Gastroesophageal sphincter (tissue), 4 donors: ENCODE measurements at regions not wholly inside any gene's neighbourhood (a gene's known extent, or its start where the extent isn't known, plus 50 kb on each side); places are given as distances from the start of the nearest gene placed in this dataset.

ENCODE experiments used
- ATAC-seq: fragments of 150-250 bp; one replicate; pipeline ENCODE4 v1.9.1; 2016; ENCODE audit warnings: mild to moderate bottlenecking, moderate library complexity
- H3K27ac ChIP-seq, 4 donors: fragments of 200-600 bp; sonication (generic) in 3 of 4; 1 replicate in 3 of 4; 2 replicates in 1 of 4; pipeline ENCODE4 v1.5.1; 2016 to 2019
- H3K27me3 ChIP-seq: fragments of 200-600 bp; sonication (generic); one replicate; pipeline ENCODE4 v1.5.1; 2019
- H3K36me3 ChIP-seq, 2 donors: fragments of 200-600 bp; sonication (generic); one replicate each; pipeline ENCODE4 v1.5.1; 2019; ENCODE audit warnings: control low read depth in 1 of 2
- H3K4me1 ChIP-seq, 3 donors: fragments of 200-600 bp; sonication (generic); 1 replicate in 2 of 3; 2 replicates in 1 of 3; pipeline ENCODE4 v1.5.1; 2016 to 2019; ENCODE audit warnings: control low read depth in 2 of 3
- H3K4me3 ChIP-seq, 2 donors: fragments of 200-600 bp; sonication (generic); one replicate each; pipeline ENCODE4 v1.5.1; 2019; ENCODE audit warnings: mild to moderate bottlenecking in 1 of 2, moderate library complexity in 1 of 2
- H3K9me3 ChIP-seq, 3 donors: fragments of 200-600 bp; sonication (generic); one replicate each; pipeline ENCODE4 v1.5.1; 2017 to 2019; ENCODE audit warnings: control low read depth in 2 of 3
- CTCF ChIP-seq, 4 experiments: fragments of 200-600 bp in 2 of 4; fragments of 450-650 bp in 2 of 4; sonication (generic) in 1 of 4; IDR thresholded peaks; one replicate each; pipeline ENCODE4 v1.5.1; 2017 to 2019; ENCODE audit warnings: antibody characterized with exemption in 4 of 4, mild to moderate bottlenecking in 2 of 4, moderate library complexity in 2 of 4
- EP300 ChIP-seq: sonication (generic); formaldehyde crosslinking; IDR thresholded peaks from one replicate; pipeline ENCODE4 v1.6.1; 2017; ENCODE audit warnings: antibody characterized with exemption, mild to moderate bottlenecking
- POLR2A ChIP-seq, 2 donors: fragments of 450-650 bp; IDR thresholded peaks; one replicate each; pipeline ENCODE4 v1.6.1; 2017; ENCODE audit warnings: antibody characterized with exemption in 2 of 2, mild to moderate bottlenecking in 2 of 2, moderate library complexity in 1 of 2
- POLR2AphosphoS5 ChIP-seq: sonication (generic); formaldehyde crosslinking; IDR thresholded peaks from one replicate; pipeline ENCODE4 v1.6.1; 2017; ENCODE audit warnings: antibody characterized with exemption
- WGBS, 2 donors: methylation state at CpG; one replicate each; pipeline ENCODE4 v1.1.5; 2018; ENCODE audit warnings: low coverage in 1 of 2; 5-methylcytosine and 5-hydroxymethylcytosine counted together

- TF ChIP-seq EP300 (no peak), POLR2A (IDR thresholded peaks at IDR 0.05) (no peak), CTCF (IDR thresholded peaks at IDR 0.05) (no peak), POLR2AphosphoS5 (no peak)
- no peak for ATAC-seq
- WGBS, 2 donors: 44 to 47% methylated on average over 2 of the region's 2 CpGs
- Histone ChIP-seq H3K4me3 (no peak overlapping the region), H3K4me1 (no peaks in the 10 kb centered on the region), H3K27ac (no peak overlapping the region), H3K27me3 (no peaks in the 10 kb centered on the region), H3K9me3 (no peaks in the 10 kb centered on the region), H3K36me3 (no peaks in the 10 kb centered on the region)
Observed at GRCh38 chr2:14039134-14039533, 593.4 kb upstream of the LRATD1 start.

GRCh38 chr2:14047491-14047890, 585.0 kb upstream of the LRATD1 start:
- Histone ChIP-seq H3K36me3 (no peaks in the 10 kb centered on the region), H3K9me3 (no peaks in the 10 kb centered on the region), H3K4me3 (no peak overlapping the region), H3K27me3 (no peaks in the 10 kb centered on the region), H3K27ac (no peak overlapping the region), H3K4me1 (no peaks in the 10 kb centered on the region)
- TF ChIP-seq EP300 (no peak), POLR2A (IDR thresholded peaks at IDR 0.05) (no peak), CTCF (IDR thresholded peaks at IDR 0.05) (no peak), POLR2AphosphoS5 (no peak)
- 63 to 69% methylated on average over 2 of the region's 2 CpGs for WGBS, 2 donors
- ATAC-seq: no peak

- Histone ChIP-seq H3K9me3 (no peaks in the 10 kb centered on the region), H3K4me3 (no peak overlapping the region), H3K27ac (no peak overlapping the region), H3K4me1 (no peaks in the 10 kb centered on the region), H3K27me3 (no peaks in the 10 kb centered on the region), H3K36me3 (no peaks in the 10 kb centered on the region)
- ATAC-seq: no peak
- TF ChIP-seq CTCF (IDR thresholded peaks at IDR 0.05) (no peak), EP300 (no peak), POLR2AphosphoS5 (no peak), POLR2A (IDR thresholded peaks at IDR 0.05) (no peak)
- 72 to 94% methylated on average over 2 of the region's 2 CpGs for WGBS, 2 donors
Observed at GRCh38 chr2:14051401-14051800, 581.1 kb upstream of the LRATD1 start.

- no peak overlapping the region for H3K4me3 ChIP-seq
- H3K4me1 ChIP-seq: no peaks in the 10 kb centered on the region
- 79 to 92% methylated on average over 4 of the region's 4 CpGs for WGBS, 2 donors
- ATAC-seq: no peak
- H3K27ac ChIP-seq: no peak overlapping the region
- TF ChIP-seq POLR2A (IDR thresholded peaks at IDR 0.05) (no peak), POLR2AphosphoS5 (no peak), CTCF (IDR thresholded peaks at IDR 0.05) (no peak)
- H3K9me3 ChIP-seq: no peaks in the 10 kb centered on the region
- H3K27me3 ChIP-seq: no peaks in the 10 kb centered on the region
- H3K36me3 ChIP-seq: no peaks in the 10 kb centered on the region
Observed at GRCh38 chr2:14053105-14053504, 579.4 kb upstream of the LRATD1 start.

GRCh38 chr2:14064346-14064745, 568.2 kb upstream of the LRATD1 start:
- H3K4me1 ChIP-seq: no peaks in the 10 kb centered on the region
- ATAC-seq: no peak
- H3K36me3 ChIP-seq: no peaks in the 10 kb centered on the region
- H3K27me3 ChIP-seq: no peaks in the 10 kb centered on the region
- H3K4me3 ChIP-seq: no peak overlapping the region
- WGBS, 2 donors: 74 to 82% methylated on average over 2 of the region's 2 CpGs
- no peaks in the 10 kb centered on the region for H3K9me3 ChIP-seq
- H3K27ac ChIP-seq: no peak overlapping the region
- TF ChIP-seq POLR2AphosphoS5 (no peak), EP300 (no peak), CTCF (IDR thresholded peaks at IDR 0.05) (no peak), POLR2A (IDR thresholded peaks at IDR 0.05) (no peak)
